HG03280 (cell line): ENCODE measurements at regions not wholly inside any gene's neighbourhood (a gene's known extent, or its start where the extent isn't known, plus 50 kb on each side); places are given as distances from the start of the nearest gene placed in this dataset.

ENCODE experiments used
- ATAC-seq: cut with Tn5 transposase; IDR thresholded peaks from one replicate; pipeline ENCODE4 v1.9.1; 2021; ENCODE audit warnings: mild to moderate bottlenecking, moderate library complexity; ENCODE audit not compliant: unreplicated experiment

GRCh38 chr5:74382987-74383593, 257.4 kb downstream of the ENC1 start:
- no peak for ATAC-seq

GRCh38 chr5:74382123-74382855, 258.2 kb downstream of the ENC1 start:
- ATAC-seq = no peak

DNA sequence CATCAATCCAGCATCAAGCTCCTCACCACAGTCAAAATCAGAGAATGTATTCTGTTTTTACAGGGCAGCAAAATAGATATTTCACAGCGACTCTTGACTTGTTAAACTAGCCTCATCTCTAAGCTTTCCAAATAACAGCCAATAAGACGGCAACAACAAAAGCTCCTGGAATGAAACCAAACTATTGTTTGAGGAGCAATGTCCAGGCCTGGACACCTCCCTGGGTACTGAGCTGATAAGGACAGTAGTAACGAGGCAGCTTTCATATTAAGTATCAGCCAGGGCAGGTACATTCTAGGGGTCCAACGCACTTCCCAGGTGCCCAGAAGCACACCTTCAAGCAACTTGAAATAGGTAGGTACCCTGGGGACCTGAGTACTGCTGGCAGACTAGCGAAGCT, 260.3 kb downstream of the ENC1 start:
- ATAC-seq = no peak

GRCh38 chr5:74378464-74378863, 262.1 kb downstream of the ENC1 start:
- no peak for ATAC-seq

DNA sequence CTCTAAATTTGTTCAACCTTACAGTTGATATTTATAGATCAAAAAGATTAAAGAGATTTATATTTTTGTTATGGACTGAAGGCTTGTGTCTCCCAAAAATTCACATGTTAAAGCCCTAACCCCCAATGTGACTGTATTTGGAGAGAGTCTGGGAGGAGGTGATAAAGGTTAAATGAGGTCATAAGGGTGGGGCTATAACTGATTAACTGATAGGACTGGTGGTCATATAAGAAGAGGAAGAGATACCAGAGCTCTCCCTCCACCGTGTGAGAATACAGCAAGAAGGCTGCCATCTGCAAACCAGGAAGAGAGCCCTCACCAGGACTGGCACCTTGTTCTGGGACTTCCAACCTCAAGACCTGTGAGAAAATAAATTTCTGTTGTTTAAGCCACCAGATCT, 264.3 kb downstream of the ENC1 start:
- ATAC-seq = no peak

- ATAC-seq = no peak
These were observed 265.3 kb downstream of the ENC1 start for GRCh38 chr5:74375271-74375670.

GRCh38 chr5:74374656-74375055, 265.9 kb downstream of the ENC1 start:
- no peak for ATAC-seq

DNA sequence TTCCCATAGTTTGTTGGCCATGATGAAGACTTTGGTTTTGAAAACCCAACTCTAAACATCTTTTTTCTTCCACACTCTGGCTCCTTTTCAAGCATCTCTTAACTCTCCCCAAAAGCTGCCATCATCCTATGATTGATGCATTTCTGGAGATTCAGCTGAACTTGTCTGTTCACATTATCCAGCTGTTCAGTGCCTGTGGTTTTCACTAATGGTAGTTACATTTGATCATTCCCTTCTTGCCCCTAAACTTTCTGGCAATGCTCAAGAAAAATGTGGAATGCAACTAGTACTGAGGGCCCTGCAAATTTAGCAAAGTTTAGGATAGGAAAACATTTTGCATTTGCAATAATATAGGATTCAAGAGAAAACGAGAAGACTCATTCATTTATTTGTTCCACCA, 267.5 kb downstream of the ENC1 start:
- no peak for ATAC-seq

DNA sequence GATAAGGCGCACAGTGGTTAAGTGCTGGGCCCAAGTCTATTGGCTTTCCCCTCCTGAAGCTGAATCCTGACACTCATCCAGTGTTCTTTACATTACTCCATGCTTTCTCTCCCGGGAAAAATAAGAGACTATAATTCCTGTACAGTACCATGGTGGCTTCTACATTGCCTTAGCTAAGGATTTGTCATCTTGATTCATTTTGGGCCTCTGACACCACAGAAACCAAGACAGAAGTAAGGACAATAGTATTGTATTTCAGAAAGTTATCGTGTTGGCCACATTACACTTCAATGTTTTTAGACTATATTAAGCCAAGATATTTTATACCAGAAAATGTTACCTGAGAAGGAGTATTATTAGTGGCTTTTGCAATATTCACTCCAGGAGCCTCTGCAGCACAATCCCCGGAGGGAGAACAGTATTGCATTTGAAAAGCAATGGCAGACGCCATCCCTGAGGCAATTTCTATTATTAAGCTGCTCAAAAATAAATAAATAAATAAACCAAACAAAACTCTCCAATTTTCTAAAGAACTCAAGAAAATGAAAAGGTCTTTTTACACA, 267.9 kb downstream of the ENC1 start:
- no peak for ATAC-seq

DNA sequence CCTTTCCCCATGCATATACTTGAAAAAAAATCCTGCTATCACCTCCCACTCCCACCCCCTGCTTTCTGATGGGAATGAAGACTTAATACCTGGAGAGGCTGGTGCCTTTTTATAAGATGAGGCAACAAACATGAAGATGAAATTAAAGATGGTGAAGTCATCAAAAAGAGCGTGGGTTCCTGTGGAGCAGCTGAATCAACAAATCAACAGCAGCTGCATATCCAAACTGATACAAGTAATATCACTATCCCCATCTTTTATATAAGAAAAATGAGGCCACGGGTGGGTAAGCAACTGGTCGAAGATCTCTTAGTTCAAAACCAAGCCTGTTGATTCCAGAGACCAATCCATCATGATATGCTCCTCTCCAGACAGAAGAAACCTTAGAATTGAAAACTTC, 268.5 kb downstream of the ENC1 start:
- no peak for ATAC-seq

GRCh38 chr5:74371621-74372020, 268.9 kb downstream of the ENC1 start:
- no peak for ATAC-seq

DNA sequence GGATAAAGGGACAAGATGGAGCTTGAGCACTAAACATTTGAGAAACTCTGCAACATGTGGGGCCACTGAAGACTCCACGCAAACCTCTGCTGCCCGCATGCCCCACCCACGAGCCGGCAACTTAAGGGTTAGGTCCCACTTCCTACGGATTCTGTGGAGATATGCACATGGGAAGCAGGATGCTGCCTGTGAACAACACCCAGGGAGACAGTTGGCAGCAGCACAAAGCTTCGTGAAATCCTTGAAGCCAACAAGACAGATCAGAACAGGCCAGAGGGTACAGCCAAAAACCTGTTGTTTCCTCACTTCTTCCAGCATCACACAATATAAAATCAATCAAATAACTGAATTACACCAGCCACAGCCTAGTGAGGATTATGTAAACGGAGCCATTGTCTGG, 270.4 kb downstream of the ENC1 start:
- ATAC-seq = no peak

GRCh38 chr5:74369173-74369572, 271.4 kb downstream of the ENC1 start:
- ATAC-seq = no peak

DNA sequence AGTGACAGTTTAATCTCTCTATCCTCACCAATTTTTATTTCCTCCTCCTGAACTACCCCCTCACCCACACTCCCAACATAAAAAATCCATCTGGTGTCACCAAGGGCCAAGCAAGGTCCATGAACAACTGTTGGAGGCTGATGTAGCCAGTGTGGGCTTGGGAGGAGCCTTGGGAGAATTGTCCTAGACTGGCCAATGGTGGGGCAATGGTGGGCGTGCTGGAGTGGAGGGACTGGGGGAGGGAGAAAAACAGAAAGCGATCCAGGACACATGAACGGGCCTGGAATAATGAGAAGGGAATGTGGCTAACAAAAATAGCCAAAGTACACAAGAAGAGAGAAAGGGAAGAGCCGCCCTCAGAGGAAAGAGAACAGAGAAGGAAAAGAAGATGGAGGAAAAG, 272.6 kb downstream of the ENC1 start:
- ATAC-seq = no peak

DNA sequence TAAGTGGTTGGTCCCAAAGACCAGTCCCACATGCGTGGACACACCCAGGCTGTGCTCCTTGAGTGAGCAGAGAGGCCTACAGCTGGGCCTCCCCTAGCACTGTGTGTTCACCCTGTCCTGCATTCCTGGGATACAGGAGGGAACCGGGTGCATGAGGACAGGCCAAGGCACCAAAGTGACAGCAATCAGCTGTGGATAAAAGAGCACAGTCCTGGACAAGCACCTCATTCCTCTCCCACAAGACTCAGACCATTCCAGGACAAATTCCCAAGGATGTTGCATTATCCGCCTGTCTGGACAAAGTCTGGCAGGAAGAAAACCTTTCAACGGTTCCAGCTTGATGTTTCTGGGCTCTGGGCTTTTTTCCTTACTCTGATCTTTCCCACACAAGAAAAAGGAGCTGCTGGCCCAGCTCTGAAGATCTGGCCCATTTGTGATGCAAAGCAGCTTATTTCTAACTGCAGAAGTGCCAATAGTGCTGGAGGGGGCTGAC, 273.2 kb downstream of the ENC1 start:
- no peak for ATAC-seq

- ATAC-seq = no peak
These were observed 274.8 kb downstream of the ENC1 start for GRCh38 chr5:74365723-74366122.

DNA sequence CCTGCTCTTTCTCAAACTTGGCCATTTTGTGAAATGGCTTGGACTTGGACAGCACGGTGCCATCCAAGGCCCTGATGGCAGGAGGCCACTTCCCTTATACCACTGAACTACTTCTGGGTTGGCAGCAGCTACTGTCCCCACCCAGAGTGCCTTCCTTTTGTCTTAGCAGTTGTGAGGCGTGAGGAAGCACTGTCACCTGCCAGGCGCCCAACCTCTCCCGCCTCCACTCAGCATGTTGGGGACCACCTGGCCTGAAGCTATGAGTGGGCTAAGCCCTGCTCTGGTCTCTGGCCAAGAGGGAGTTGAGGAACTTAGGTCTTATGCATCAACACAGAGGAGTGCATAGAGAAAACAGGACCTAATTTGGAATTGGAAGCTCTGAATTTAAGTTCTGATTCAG, 276.0 kb downstream of the ENC1 start:
- ATAC-seq = no peak

- ATAC-seq = no peak
These were observed 276.8 kb downstream of the ENC1 start for GRCh38 chr5:74363603-74364205.

DNA sequence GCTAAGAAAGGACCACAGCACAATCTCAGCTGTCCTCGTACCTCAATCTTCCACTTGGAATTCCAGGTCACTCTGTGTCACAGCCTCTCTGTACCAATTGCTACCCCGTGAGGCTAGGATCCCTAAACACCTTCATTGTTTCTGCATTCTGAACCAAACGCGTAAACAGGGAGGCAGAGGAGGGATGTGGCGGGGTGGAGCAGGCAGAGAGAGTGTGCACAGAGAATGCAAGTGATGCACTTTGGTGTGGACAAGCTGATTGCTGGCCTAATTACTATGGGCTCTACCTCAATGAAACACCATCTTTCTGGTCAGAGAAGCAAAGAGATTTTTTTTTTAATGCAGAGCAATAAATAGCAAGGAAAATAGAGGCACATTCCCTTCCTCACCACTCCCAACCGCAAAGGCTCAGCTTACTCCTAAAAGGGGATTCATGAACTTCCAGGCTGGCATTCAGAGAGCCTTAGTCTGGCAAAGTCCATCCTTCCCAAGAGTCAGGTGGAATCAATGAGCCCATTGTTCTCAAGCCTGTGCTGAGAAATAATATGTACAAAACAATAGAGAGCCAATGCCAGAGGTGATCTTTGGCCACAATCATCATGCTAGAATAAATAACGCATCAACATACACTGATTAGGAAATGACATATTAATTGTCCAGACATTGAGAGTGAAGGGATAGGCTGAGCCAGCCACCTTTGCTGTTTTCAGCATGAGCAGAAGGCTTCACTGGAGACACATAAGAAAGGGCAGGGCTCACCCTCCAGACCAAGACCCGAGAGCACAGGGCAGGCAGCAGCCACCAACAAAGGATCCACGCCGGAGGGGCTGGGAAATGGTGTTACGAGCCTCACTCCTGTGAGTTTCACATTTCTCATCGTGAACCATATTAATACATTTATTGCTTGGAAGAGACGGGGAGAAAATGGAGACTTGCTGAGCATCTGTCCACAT, 278.8 kb downstream of the ENC1 start:
- no peak for ATAC-seq

GRCh38 chr5:74360535-74361210, 279.9 kb downstream of the ENC1 start:
- ATAC-seq = no peak
